Nephron progenitor cell (in vitro differentiated cells): ENCODE measurements at regions not wholly inside any gene's neighbourhood (a gene's known extent, or its start where the extent isn't known, plus 50 kb on each side); places are given as distances from the start of the nearest gene placed in this dataset.

Experiments
- DNase-seq: peaks from one replicate; pipeline ENCODE4 v3.0.0; 2021
- H3K27ac Mint-ChIP-seq: 2 replicates; pipeline ENCODE4 v1.8.0; 2021; ENCODE audit warnings: mild to moderate bottlenecking, moderate library complexity, mixed read lengths
- H3K27me3 Mint-ChIP-seq: 2 replicates; pipeline ENCODE4 v1.8.0; 2021; ENCODE audit warnings: mild to moderate bottlenecking, low read depth, mixed read lengths; ENCODE audit not compliant: poor library complexity
- H3K36me3 Mint-ChIP-seq: 2 replicates; pipeline ENCODE4 v1.8.0; 2021; ENCODE audit warnings: low read depth, mixed read lengths
- H3K4me1 Mint-ChIP-seq: 2 replicates; pipeline ENCODE4 v1.8.0; 2021; ENCODE audit warnings: mixed read lengths
- H3K4me3 Mint-ChIP-seq: 2 replicates; pipeline ENCODE4 v1.8.0; 2021; ENCODE audit warnings: mild to moderate bottlenecking, moderate library complexity, mixed read lengths
- H3K9me3 Mint-ChIP-seq: 2 replicates; pipeline ENCODE4 v1.8.0; 2021; ENCODE audit warnings: mild to moderate bottlenecking, moderate library complexity, mixed read lengths
- CTCF ChIP-seq: fragments of 200-600 bp; sonication (generic); IDR thresholded peaks from 2 replicates; pipeline ENCODE4 v1.5.0; 2021; ENCODE audit warnings: antibody characterized with exemption

DNA sequence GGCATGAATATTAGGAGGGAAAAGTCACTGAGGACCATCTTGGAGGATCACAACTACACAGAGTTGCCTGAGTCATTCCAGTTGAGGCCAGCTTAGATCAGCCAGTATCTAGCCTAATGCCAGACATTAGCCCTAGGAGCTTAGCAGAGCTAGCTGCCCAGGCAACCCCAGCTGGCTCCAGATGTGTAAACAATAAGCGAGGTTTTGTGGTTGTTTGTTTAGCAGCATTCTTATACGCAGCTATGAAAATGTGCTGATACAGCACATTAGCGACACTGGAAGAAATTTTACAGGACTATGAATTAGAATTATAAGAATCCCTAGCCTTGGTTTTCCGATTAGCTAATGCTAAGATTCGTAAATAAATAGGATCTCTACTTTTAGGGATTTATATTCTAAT is 59.3 kb downstream of the BTBD3 start:
- H3K4me1 Mint-ChIP-seq = no peaks in the 10 kb centered on the region
- no peak for DNase-seq
- H3K4me3 Mint-ChIP-seq = no peak overlapping the region
- TF ChIP-seq CTCF = no peak
- H3K27ac Mint-ChIP-seq = no peak overlapping the region
- H3K36me3 Mint-ChIP-seq = no peaks in the 10 kb centered on the region
- H3K9me3 Mint-ChIP-seq = peaks cover 5% of the 10 kb centered on the region
- H3K27me3 Mint-ChIP-seq = peaks cover 19% of the 10 kb centered on the region

DNA sequence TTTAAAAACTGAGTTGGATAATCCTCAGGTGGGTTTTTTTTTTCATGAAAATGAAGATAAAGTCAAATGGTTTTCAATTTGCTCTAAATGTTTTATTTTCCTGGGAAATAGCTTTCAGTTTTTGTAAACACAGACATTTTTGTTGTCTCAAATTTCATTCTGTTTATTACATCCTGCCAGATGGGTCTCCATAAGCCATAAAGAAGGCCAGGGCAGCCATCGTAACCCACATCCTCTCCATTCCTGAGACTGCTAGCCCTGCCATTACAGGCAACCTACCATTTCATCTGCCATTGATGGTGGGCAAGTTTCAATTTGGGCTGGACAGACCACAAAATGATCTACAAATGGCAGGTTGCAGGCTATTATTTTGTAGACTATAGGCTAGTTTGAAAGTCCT is 60.8 kb downstream of the BTBD3 start:
- peaks cover 23% of the 10 kb centered on the region for H3K27me3 Mint-ChIP-seq
- H3K4me1 Mint-ChIP-seq = peaks cover 12% of the 10 kb centered on the region
- H3K4me3 Mint-ChIP-seq = no peak overlapping the region
- H3K27ac Mint-ChIP-seq = no peak overlapping the region
- DNase-seq = no peak
- no peak for TF ChIP-seq CTCF
- H3K36me3 Mint-ChIP-seq = no peaks in the 10 kb centered on the region
- peaks cover 5% of the 10 kb centered on the region for H3K9me3 Mint-ChIP-seq

- peaks cover 5% of the 10 kb centered on the region for H3K9me3 Mint-ChIP-seq
- no peaks in the 10 kb centered on the region for H3K36me3 Mint-ChIP-seq
- H3K4me1 Mint-ChIP-seq = peaks cover 12% of the 10 kb centered on the region
- H3K27ac Mint-ChIP-seq = no peak overlapping the region
- H3K27me3 Mint-ChIP-seq = peaks cover 15% of the 10 kb centered on the region
- H3K4me3 Mint-ChIP-seq = no peak overlapping the region
- no peak for DNase-seq
- TF ChIP-seq CTCF = no peak
These were observed 61.8 kb downstream of the BTBD3 start for GRCh38 chr20:11979306-11979990.

- H3K27ac Mint-ChIP-seq = no peak overlapping the region
- no peaks in the 10 kb centered on the region for H3K36me3 Mint-ChIP-seq
- H3K4me1 Mint-ChIP-seq = peaks cover 12% of the 10 kb centered on the region
- TF ChIP-seq CTCF = no peak
- H3K27me3 Mint-ChIP-seq = peaks cover 17% of the 10 kb centered on the region
- H3K9me3 Mint-ChIP-seq = peaks cover 5% of the 10 kb centered on the region
- DNase-seq = no peak
- H3K4me3 Mint-ChIP-seq = no peak overlapping the region
These were observed 62.6 kb downstream of the BTBD3 start for GRCh38 chr20:11980263-11980662.

- no peaks in the 10 kb centered on the region for H3K36me3 Mint-ChIP-seq
- peaks cover 20% of the 10 kb centered on the region for H3K27me3 Mint-ChIP-seq
- H3K4me1 Mint-ChIP-seq = peaks cover 12% of the 10 kb centered on the region
- peaks cover 4% of the 10 kb centered on the region for H3K9me3 Mint-ChIP-seq
- TF ChIP-seq CTCF = no peak
- H3K4me3 Mint-ChIP-seq = no peak overlapping the region
- DNase-seq = no peak
- no peak overlapping the region for H3K27ac Mint-ChIP-seq
These were observed 63.8 kb downstream of the BTBD3 start for GRCh38 chr20:11981366-11981947.
